ENCODE measurements at regions not wholly inside any gene's neighbourhood (a gene's known extent, or its start where the extent isn't known, plus 50 kb on each side); places are given as distances from the start of the nearest gene placed in this dataset.

GRCh38 chr6:142005021-142005420 lies 127.7 kb upstream of the GJE1 start:
- Histone ChIP-seq H3K4me3 (no peak overlapping the region), H3K27ac (no peak overlapping the region), H3K36me3 (no peaks in the 10 kb centered on the region), H3K9me3 (no peaks in the 10 kb centered on the region), H3K27me3 (no peaks in the 10 kb centered on the region), H3K4me1 (no peaks in the 10 kb centered on the region)
- TF ChIP-seq CTCF (IDR thresholded peaks at IDR 0.05) (no peak), POLR2A (IDR thresholded peaks at IDR 0.05) (no peak)
- DNase-seq = no peak
- intact Hi-C loops (cut with DNase I) = no loop called here
- 48 to 57% methylated on average over 1 of the region's 1 CpG for WGBS, 2 donors

GRCh38 chr6:142002825-142003405 lies 129.8 kb upstream of the GJE1 start:
- H3K27me3 ChIP-seq = no peaks in the 10 kb centered on the region
- 82% methylated on average over 9 of the region's 9 CpGs for WGBS, 2 donors
- no peak for DNase-seq
- H3K27ac ChIP-seq = no peak overlapping the region
- TF ChIP-seq POLR2A (IDR thresholded peaks at IDR 0.05) (no peak), CTCF (IDR thresholded peaks at IDR 0.05) (no peak)
- H3K36me3 ChIP-seq = no peaks in the 10 kb centered on the region
- no peaks in the 10 kb centered on the region for H3K4me1 ChIP-seq
- H3K9me3 ChIP-seq = no peaks in the 10 kb centered on the region
- intact Hi-C loops (cut with DNase I) = no loop called here
- no peak overlapping the region for H3K4me3 ChIP-seq

GRCh38 chr6:141996823-141997222 lies 135.9 kb upstream of the GJE1 start:
- Histone ChIP-seq H3K4me1 (no peaks in the 10 kb centered on the region), H3K9me3 (peaks cover 0 to 7% (median 0%) of the 10 kb centered on the region in 3 donors), H3K27me3 (peaks cover 0 to 3% (median 0%) of the 10 kb centered on the region in 4 donors), H3K36me3 (no peaks in the 10 kb centered on the region), H3K27ac (no peak overlapping the region), H3K4me3 (no peak overlapping the region)
- TF ChIP-seq POLR2A (IDR thresholded peaks at IDR 0.05) = no peak
- TF ChIP-seq CTCF (IDR thresholded peaks at IDR 0.05) = no peak
- intact Hi-C loops (cut with DNase I) = no loop called here
- DNase-seq = no peak

GRCh38 chr6:141992109-141992508 lies 140.6 kb upstream of the GJE1 start:
- Histone ChIP-seq H3K27me3 (peaks cover 0 to 3% (median 0%) of the 10 kb centered on the region in 4 donors), H3K4me3 (no peak overlapping the region), H3K9me3 (peaks cover 0 to 4% (median 0%) of the 10 kb centered on the region in 3 donors), H3K4me1 (no peaks in the 10 kb centered on the region), H3K27ac (no peak overlapping the region), H3K36me3 (no peaks in the 10 kb centered on the region)
- WGBS, 2 donors = 72 to 74% methylated on average over 2 of the region's 2 CpGs
- intact Hi-C loops (cut with DNase I) = no loop called here
- DNase-seq = no peak
- TF ChIP-seq CTCF (IDR thresholded peaks at IDR 0.05) (no peak), POLR2A (IDR thresholded peaks at IDR 0.05) (no peak)

GRCh38 chr6:141990840-141991239 lies 141.9 kb upstream of the GJE1 start:
- no peak for DNase-seq
- peaks cover 0 to 3% (median 0%) of the 10 kb centered on the region in 4 donors for H3K27me3 ChIP-seq
- H3K4me1 ChIP-seq = no peaks in the 10 kb centered on the region
- no peak for TF ChIP-seq POLR2A (IDR thresholded peaks at IDR 0.05)
- TF ChIP-seq CTCF (IDR thresholded peaks at IDR 0.05) = no peak
- 42 to 61% methylated on average over 1 of the region's 1 CpG for WGBS, 2 donors
- H3K36me3 ChIP-seq = no peaks in the 10 kb centered on the region
- H3K4me3 ChIP-seq = no peak overlapping the region
- H3K27ac ChIP-seq = no peak overlapping the region
- intact Hi-C loops (cut with DNase I) = no loop called here
- no peaks in the 10 kb centered on the region for H3K9me3 ChIP-seq
